Cardiac septum (tissue), 1 donor: ENCODE measurements at regions not wholly inside any gene's neighbourhood (a gene's known extent, or its start where the extent isn't known, plus 50 kb on each side); places are given as distances from the start of the nearest gene placed in this dataset.

ENCODE experiments used
- DNase-seq: peaks from one replicate; pipeline ENCODE4 v3.0.0-alpha.2; 2020; ENCODE audit warnings: low spot score
- intact Hi-C: fragments of 100-400 bp; cut with DNase I; formaldehyde crosslinking; loops from one replicate; pipeline ENCODE4 v1.14.0; 2022
- donor health status: DM: no; HTN: no; CAD: no.

GRCh38 chr4:119690871-119691270 is 62.3 kb upstream of the PDE5A start:
- no peak for DNase-seq
- intact Hi-C loops: loop anchor here (5.0 to 10.0 kb wide), 3 partner anchors 41 to 94 kb away; partner anchors contain the start of gene PDE5A

GRCh38 chr4:119688446-119688845 is 59.8 kb upstream of the PDE5A start:
- no peak for DNase-seq
- intact Hi-C loops: no loop called here

- intact Hi-C loops: no loop called here
Observed at GRCh38 chr4:119684463-119684862, 55.9 kb upstream of the PDE5A start.

GRCh38 chr4:119683518-119683917 is 54.9 kb upstream of the PDE5A start:
- intact Hi-C loops: no loop called here

More at GRCh38 chr4:119684463-119684862, 55.9 kb upstream of the PDE5A start:
- no peak for DNase-seq

GRCh38 chr4:119682099-119682498 is 53.5 kb upstream of the PDE5A start:
- intact Hi-C loops: no loop called here

More at GRCh38 chr4:119683518-119683917, 54.9 kb upstream of the PDE5A start:
- no peak for DNase-seq

GRCh38 chr4:119679251-119679650 is 50.6 kb upstream of the PDE5A start:
- intact Hi-C loops: no loop called here

More at GRCh38 chr4:119682099-119682498, 53.5 kb upstream of the PDE5A start:
- DNase-seq: no peak

GRCh38 chr4:119678761-119679160 is 50.2 kb upstream of the PDE5A start:
- DNase-seq: no peak
- intact Hi-C loops: no loop called here

More at GRCh38 chr4:119679251-119679650, 50.6 kb upstream of the PDE5A start:
- DNase-seq: no peak
